ENCODE measurements at regions not wholly inside any gene's neighbourhood (a gene's known extent, or its start where the extent isn't known, plus 50 kb on each side); places are given as distances from the start of the nearest gene placed in this dataset.

GRCh38 chr2:142786918-142787702 is 90.4 kb upstream of the KYNU start:
- FAIRE-seq: no peak

GRCh38 chr2:142782942-142783443 is 94.5 kb upstream of the KYNU start:
- Histone ChIP-seq H3K27ac (ENCODE audit: insufficient read depth, low read depth, low read length) (no peak overlapping the region), H3K4me3 (replicated peaks in 1 of 3; ENCODE audit: insufficient read depth in 1 of 3, low read depth in 1 of 3, low read length in 3 of 3) (no peak overlapping the region), H3K9me1 (replicated peaks; ENCODE audit: control insufficient read depth, extremely low read depth, insufficient read depth, low read length) (no peaks in the 10 kb centered on the region), H2AFZ (ENCODE audit: low read depth, low read length) (no peak overlapping the region), H3K36me3 (ENCODE audit: control insufficient read depth in 2 of 2, extremely low read depth in 1 of 2, insufficient read depth in 2 of 2, low read length in 2 of 2) (no peaks in the 10 kb centered on the region), H3K9me3 (replicated peaks; ENCODE audit: control insufficient read depth, insufficient read depth, low read length) (no peaks in the 10 kb centered on the region), H3K27me3 (ENCODE audit: control insufficient read depth in 2 of 2, insufficient read depth in 2 of 2, low read length in 2 of 2) (no peaks in the 10 kb centered on the region), H3K79me2 (ENCODE audit: control insufficient read depth, insufficient read depth, low read length) (no peaks in the 10 kb centered on the region), H3K9ac (replicated peaks; ENCODE audit: extremely low read depth, insufficient read depth, low read length) (no peak overlapping the region), H4K20me1 (replicated peaks; ENCODE audit: control insufficient read depth, extremely low read depth, insufficient read depth, low read length) (no peaks in the 10 kb centered on the region), H3K4me2 (ENCODE audit: insufficient read depth, low read length) (no peak overlapping the region), H3K4me1 (ENCODE audit: control insufficient read depth, extremely low read depth, insufficient read depth, low read length) (no peaks in the 10 kb centered on the region)
- dilution Hi-C loops (cut with MboI; ENCODE audit: extremely low pct_ligation_motif_present, low sequenced_read_pairs): no loop called here
- TF ChIP-seq FOS (IDR thresholded peaks at IDR 0.05; ENCODE audit: borderline replicate concordance, insufficient read depth, low read length) (no peak), MYC (IDR thresholded peaks at IDR 0.05; ENCODE audit: low read depth, low read length) (no peak), POLR2A (IDR thresholded peaks at IDR 0.05; ENCODE audit: low read depth, low read length) (no peak), POLR2AphosphoS5 (IDR thresholded peaks at IDR 0.05; ENCODE audit: insufficient read depth, low read depth, low read length) (no peak)
- intact Hi-C loops (cut with micrococcal nuclease): no loop called here
- DNase-seq (ENCODE audit: low read depth, low spot score) (no peak), FAIRE-seq (no peak)
- ChIA-PET CTCF (no interaction called here), POLR2A (no interaction called here)
- no TSS peak for BruUV-seq (replicated peaks)

More at GRCh38 chr2:142786918-142787702, 90.4 kb upstream of the KYNU start:
- dilution Hi-C loops (cut with MboI; ENCODE audit: extremely low pct_ligation_motif_present, low sequenced_read_pairs): no loop called here
- no peak overlapping the region for H3K4me2 ChIP-seq (ENCODE audit: insufficient read depth, low read length)
- POLR2A ChIA-PET: no interaction called here
- no peak overlapping the region for H3K27ac ChIP-seq (ENCODE audit: insufficient read depth, low read depth, low read length)
- no peaks in the 10 kb centered on the region for H3K9me1 ChIP-seq (replicated peaks; ENCODE audit: control insufficient read depth, extremely low read depth, insufficient read depth, low read length)
- no peak for DNase-seq (ENCODE audit: low read depth, low spot score)
- BruUV-seq (replicated peaks): no TSS peak
- H3K4me1 ChIP-seq (ENCODE audit: control insufficient read depth, extremely low read depth, insufficient read depth, low read length): no peaks in the 10 kb centered on the region
- no peak overlapping the region for H2AFZ ChIP-seq (ENCODE audit: low read depth, low read length)
- intact Hi-C loops (cut with micrococcal nuclease): no loop called here
- H3K4me3 ChIP-seq (replicated peaks in 1 of 3; ENCODE audit: insufficient read depth in 1 of 3, low read depth in 1 of 3, low read length in 3 of 3): no peak overlapping the region
- no peaks in the 10 kb centered on the region for H3K9me3 ChIP-seq (replicated peaks; ENCODE audit: control insufficient read depth, insufficient read depth, low read length)
- no peaks in the 10 kb centered on the region for H3K27me3 ChIP-seq (ENCODE audit: control insufficient read depth in 2 of 2, insufficient read depth in 2 of 2, low read length in 2 of 2)
- no peaks in the 10 kb centered on the region for H3K36me3 ChIP-seq (ENCODE audit: control insufficient read depth in 2 of 2, extremely low read depth in 1 of 2, insufficient read depth in 2 of 2, low read length in 2 of 2)
- CTCF ChIA-PET: no interaction called here
- TF ChIP-seq MAX (IDR thresholded peaks at IDR 0.05; ENCODE audit: insufficient read depth, insufficient read length) (no peak), JUN (IDR thresholded peaks at IDR 0.05; ENCODE audit: borderline replicate concordance, insufficient read depth, insufficient read length, low read depth) (no peak), POLR2A (IDR thresholded peaks at IDR 0.05; ENCODE audit: low read depth, low read length) (no peak), GATA2 (IDR thresholded peaks at IDR 0.05; ENCODE audit: insufficient read depth, insufficient read length, low read depth, low read length) (no peak)
- no peaks in the 10 kb centered on the region for H3K79me2 ChIP-seq (ENCODE audit: control insufficient read depth, insufficient read depth, low read length)
- no peak overlapping the region for H3K9ac ChIP-seq (replicated peaks; ENCODE audit: extremely low read depth, insufficient read depth, low read length)
- no peaks in the 10 kb centered on the region for H4K20me1 ChIP-seq (replicated peaks; ENCODE audit: control insufficient read depth, extremely low read depth, insufficient read depth, low read length)

Measured in endothelial cell of umbilical vein (primary cell).